ENCODE measurements at regions not wholly inside any gene's neighbourhood (a gene's known extent, or its start where the extent isn't known, plus 50 kb on each side); places are given as distances from the start of the nearest gene placed in this dataset.

GRCh38 chr10:60459701-60460457 lies 70.2 kb upstream of the ANK3 start:
- intact Hi-C loops (cut with micrococcal nuclease): no loop called here
- Mint-ChIP-seq H3K4me1 (ENCODE audit: low read depth) (peaks cover 4% of the 10 kb centered on the region), H3K36me3 (ENCODE audit: low read depth) (no peaks in the 10 kb centered on the region), H3K27ac (no peak overlapping the region), H3K27me3 (ENCODE audit: low read depth) (no peaks in the 10 kb centered on the region), H3K4me3 (ENCODE audit: low read depth) (no peak overlapping the region), H3K9me3 (no peaks in the 10 kb centered on the region)
- DNase-seq (ENCODE audit: low spot score): no peak

GRCh38 chr10:60456053-60456452 lies 66.4 kb upstream of the ANK3 start:
- no peaks in the 10 kb centered on the region for H3K9me3 Mint-ChIP-seq

GRCh38 chr10:60454336-60454735 lies 64.7 kb upstream of the ANK3 start:
- Mint-ChIP-seq H3K36me3 (ENCODE audit: low read depth) (no peaks in the 10 kb centered on the region), H3K27me3 (ENCODE audit: low read depth) (no peaks in the 10 kb centered on the region), H3K4me1 (ENCODE audit: low read depth) (peaks cover 4% of the 10 kb centered on the region), H3K9me3 (no peaks in the 10 kb centered on the region), H3K4me3 (ENCODE audit: low read depth) (no peak overlapping the region), H3K27ac (no peak overlapping the region)
- DNase-seq (ENCODE audit: low spot score): no peak
- intact Hi-C loops (cut with micrococcal nuclease): no loop called here

More at GRCh38 chr10:60456053-60456452, 66.4 kb upstream of the ANK3 start:
- H3K4me3 Mint-ChIP-seq (ENCODE audit: low read depth): no peak overlapping the region
- no peaks in the 10 kb centered on the region for H3K27me3 Mint-ChIP-seq (ENCODE audit: low read depth)
- no peak overlapping the region for H3K27ac Mint-ChIP-seq
- H3K4me1 Mint-ChIP-seq (ENCODE audit: low read depth): peaks cover 4% of the 10 kb centered on the region
- DNase-seq (ENCODE audit: low spot score): no peak
- intact Hi-C loops (cut with micrococcal nuclease): no loop called here
- H3K36me3 Mint-ChIP-seq (ENCODE audit: low read depth): no peaks in the 10 kb centered on the region

- no peaks in the 10 kb centered on the region for H3K27me3 Mint-ChIP-seq (ENCODE audit: low read depth)
- no peaks in the 10 kb centered on the region for H3K9me3 Mint-ChIP-seq
- H3K27ac Mint-ChIP-seq: no peak overlapping the region
- H3K4me1 Mint-ChIP-seq (ENCODE audit: low read depth): peaks cover under 1% of the 10 kb centered on the region
- no peak for DNase-seq (ENCODE audit: low spot score)
- no peak overlapping the region for H3K4me3 Mint-ChIP-seq (ENCODE audit: low read depth)
- H3K36me3 Mint-ChIP-seq (ENCODE audit: low read depth): no peaks in the 10 kb centered on the region
- intact Hi-C loops (cut with micrococcal nuclease): no loop called here
Observed at GRCh38 chr10:60453036-60453435, 63.4 kb upstream of the ANK3 start.

GRCh38 chr10:60450291-60450690 lies 60.6 kb upstream of the ANK3 start:
- Mint-ChIP-seq H3K4me1 (ENCODE audit: low read depth) (peaks cover 5% of the 10 kb centered on the region), H3K4me3 (ENCODE audit: low read depth) (no peak overlapping the region), H3K9me3 (no peaks in the 10 kb centered on the region), H3K36me3 (ENCODE audit: low read depth) (no peaks in the 10 kb centered on the region), H3K27me3 (ENCODE audit: low read depth) (no peaks in the 10 kb centered on the region), H3K27ac (no peak overlapping the region)
- DNase-seq (ENCODE audit: low spot score): no peak
- intact Hi-C loops (cut with micrococcal nuclease): no loop called here

GRCh38 chr10:60448246-60448645 lies 58.6 kb upstream of the ANK3 start:
- DNase-seq (ENCODE audit: low spot score): no peak
- no peaks in the 10 kb centered on the region for H3K9me3 Mint-ChIP-seq
- no peak overlapping the region for H3K4me3 Mint-ChIP-seq (ENCODE audit: low read depth)
- H3K4me1 Mint-ChIP-seq (ENCODE audit: low read depth): peaks cover 5% of the 10 kb centered on the region
- no peaks in the 10 kb centered on the region for H3K27me3 Mint-ChIP-seq (ENCODE audit: low read depth)
- H3K36me3 Mint-ChIP-seq (ENCODE audit: low read depth): no peaks in the 10 kb centered on the region
- intact Hi-C loops (cut with micrococcal nuclease): loop anchor here (10.0 kb wide), 1 partner anchor 823 kb away; no protein-coding TSS in a partner anchor
- H3K27ac Mint-ChIP-seq: no peak overlapping the region

- Mint-ChIP-seq H3K27ac (no peak overlapping the region), H3K4me3 (ENCODE audit: low read depth) (no peak overlapping the region), H3K27me3 (ENCODE audit: low read depth) (no peaks in the 10 kb centered on the region), H3K9me3 (no peaks in the 10 kb centered on the region), H3K36me3 (ENCODE audit: low read depth) (no peaks in the 10 kb centered on the region), H3K4me1 (ENCODE audit: low read depth) (peaks cover 5% of the 10 kb centered on the region)
- no peak for DNase-seq (ENCODE audit: low spot score)
- intact Hi-C loops (cut with micrococcal nuclease): loop anchor here (10.0 kb wide), 1 partner anchor 822 kb away; no protein-coding TSS in a partner anchor
Observed at GRCh38 chr10:60446851-60447250, 57.2 kb upstream of the ANK3 start.

- H3K4me3 Mint-ChIP-seq (ENCODE audit: low read depth): no peak overlapping the region
- intact Hi-C loops (cut with micrococcal nuclease): loop anchor here (10.0 kb wide), 1 partner anchor 821 kb away; no protein-coding TSS in a partner anchor
- no peaks in the 10 kb centered on the region for H3K27me3 Mint-ChIP-seq (ENCODE audit: low read depth)
- no peaks in the 10 kb centered on the region for H3K9me3 Mint-ChIP-seq
- H3K4me1 Mint-ChIP-seq (ENCODE audit: low read depth): peaks cover 5% of the 10 kb centered on the region
- no peak for DNase-seq (ENCODE audit: low spot score)
- H3K36me3 Mint-ChIP-seq (ENCODE audit: low read depth): no peaks in the 10 kb centered on the region
- no peak overlapping the region for H3K27ac Mint-ChIP-seq
Observed at GRCh38 chr10:60446070-60446833, 56.6 kb upstream of the ANK3 start.

- Mint-ChIP-seq H3K4me1 (ENCODE audit: low read depth) (peaks cover 5% of the 10 kb centered on the region), H3K27ac (no peak overlapping the region), H3K9me3 (no peaks in the 10 kb centered on the region), H3K4me3 (ENCODE audit: low read depth) (no peak overlapping the region), H3K36me3 (ENCODE audit: low read depth) (no peaks in the 10 kb centered on the region), H3K27me3 (ENCODE audit: low read depth) (no peaks in the 10 kb centered on the region)
- intact Hi-C loops (cut with micrococcal nuclease): loop anchor here (1.0 to 10.0 kb wide), 3 partner anchors 203 to 820 kb away; no protein-coding TSS in a partner anchor
- DNase-seq (ENCODE audit: low spot score): no peak
Observed at GRCh38 chr10:60444494-60445064, 54.9 kb upstream of the ANK3 start.

- Mint-ChIP-seq H3K27ac (no peak overlapping the region), H3K36me3 (ENCODE audit: low read depth) (no peaks in the 10 kb centered on the region), H3K4me1 (ENCODE audit: low read depth) (peaks cover 5% of the 10 kb centered on the region), H3K9me3 (no peaks in the 10 kb centered on the region), H3K4me3 (ENCODE audit: low read depth) (no peak overlapping the region), H3K27me3 (ENCODE audit: low read depth) (no peaks in the 10 kb centered on the region)
- intact Hi-C loops (cut with micrococcal nuclease): loop anchor here (5.0 to 10.0 kb wide), 2 partner anchors 324 to 819 kb away; no protein-coding TSS in a partner anchor
- no peak for DNase-seq (ENCODE audit: low spot score)
Observed at GRCh38 chr10:60443346-60443745, 53.7 kb upstream of the ANK3 start.

- Mint-ChIP-seq H3K4me3 (ENCODE audit: low read depth) (no peak overlapping the region), H3K27ac (no peak overlapping the region), H3K4me1 (ENCODE audit: low read depth) (no peaks in the 10 kb centered on the region), H3K36me3 (ENCODE audit: low read depth) (no peaks in the 10 kb centered on the region), H3K9me3 (no peaks in the 10 kb centered on the region), H3K27me3 (ENCODE audit: low read depth) (no peaks in the 10 kb centered on the region)
- intact Hi-C loops (cut with micrococcal nuclease): loop anchor here (5.0 to 10.0 kb wide), 2 partner anchors 326 to 817 kb away; no protein-coding TSS in a partner anchor
- DNase-seq (ENCODE audit: low spot score): no peak
Observed at GRCh38 chr10:60441515-60441914, 51.8 kb upstream of the ANK3 start.

- intact Hi-C loops (cut with micrococcal nuclease): loop anchor here (5.0 to 10.0 kb wide), 2 partner anchors 328 to 815 kb away; no protein-coding TSS in a partner anchor
- H3K27ac Mint-ChIP-seq: no peak overlapping the region
- no peaks in the 10 kb centered on the region for H3K9me3 Mint-ChIP-seq
- H3K36me3 Mint-ChIP-seq (ENCODE audit: low read depth): no peaks in the 10 kb centered on the region
- no peak overlapping the region for H3K4me3 Mint-ChIP-seq (ENCODE audit: low read depth)
- H3K4me1 Mint-ChIP-seq (ENCODE audit: low read depth): no peaks in the 10 kb centered on the region
- no peaks in the 10 kb centered on the region for H3K27me3 Mint-ChIP-seq (ENCODE audit: low read depth)
- no peak for DNase-seq (ENCODE audit: low spot score)
Observed at GRCh38 chr10:60439641-60440040, 50.0 kb upstream of the ANK3 start.

All from activated T-helper 2 cell treated with anti-CD3 and anti-CD28 coated beads, Interferon-gamma antibody, Interleukin-2, Interleukin-4, amounts not matched to agents 10 μg/mL and 5 μg/mL and 100 μg/mL, durations not matched to agents 14 hours and 24 hours and 36 hours (primary cell).